Type B pancreatic cell (in vitro differentiated cells): ENCODE measurements at regions not wholly inside any gene's neighbourhood (a gene's known extent, or its start where the extent isn't known, plus 50 kb on each side); places are given as distances from the start of the nearest gene placed in this dataset.

Experiments used
- DNase-seq: peaks from one replicate; pipeline ENCODE4 v3.0.0; 2021; ENCODE audit warnings: mixed read lengths; ENCODE audit not compliant: unreplicated experiment; ENCODE audit errors: extremely low spot score
- H3K27ac Mint-ChIP-seq: 2 replicates; pipeline ENCODE4 v1.8.0; 2021; ENCODE audit warnings: mild to moderate bottlenecking, mixed read lengths
- H3K27me3 Mint-ChIP-seq: 2 replicates; pipeline ENCODE4 v1.8.0; 2021; ENCODE audit warnings: mixed read lengths
- H3K36me3 Mint-ChIP-seq: 2 replicates; pipeline ENCODE4 v1.8.0; 2021; ENCODE audit warnings: mixed read lengths
- H3K4me1 Mint-ChIP-seq: one replicate; pipeline ENCODE4 v1.8.0; 2021; ENCODE audit warnings: mixed read lengths; ENCODE audit not compliant: unreplicated experiment
- H3K4me3 Mint-ChIP-seq: 2 replicates; pipeline ENCODE4 v1.8.0; 2021; ENCODE audit warnings: mild to moderate bottlenecking, mixed read lengths
- H3K9me3 Mint-ChIP-seq: 2 replicates; pipeline ENCODE4 v1.8.0; 2021; ENCODE audit warnings: mixed read lengths
- CTCF ChIP-seq: fragments of 200-600 bp; sonication (generic); conservative IDR thresholded peaks from 2 replicates; pipeline ENCODE4 v1.5.0; 2021; ENCODE audit warnings: antibody characterized with exemption, mild to moderate bottlenecking

GRCh38 chr13:37382146-37382545 is 216.4 kb downstream of the POSTN start:
- no peaks in the 10 kb centered on the region for H3K27me3 Mint-ChIP-seq
- H3K4me3 Mint-ChIP-seq = no peak overlapping the region
- no peaks in the 10 kb centered on the region for H3K36me3 Mint-ChIP-seq
- no peaks in the 10 kb centered on the region for H3K9me3 Mint-ChIP-seq
- H3K27ac Mint-ChIP-seq = no peak overlapping the region
- no peak for TF ChIP-seq CTCF
- DNase-seq = no peak
- H3K4me1 Mint-ChIP-seq = no peaks in the 10 kb centered on the region

- no peaks in the 10 kb centered on the region for H3K9me3 Mint-ChIP-seq
- H3K27me3 Mint-ChIP-seq = no peaks in the 10 kb centered on the region
- no peak for TF ChIP-seq CTCF
- DNase-seq = no peak
- no peak overlapping the region for H3K27ac Mint-ChIP-seq
- H3K36me3 Mint-ChIP-seq = no peaks in the 10 kb centered on the region
- no peak overlapping the region for H3K4me3 Mint-ChIP-seq
- no peaks in the 10 kb centered on the region for H3K4me1 Mint-ChIP-seq
Observed at GRCh38 chr13:37381502-37381901, 217.1 kb downstream of the POSTN start.

- H3K4me1 Mint-ChIP-seq = no peaks in the 10 kb centered on the region
- H3K36me3 Mint-ChIP-seq = no peaks in the 10 kb centered on the region
- H3K27ac Mint-ChIP-seq = no peak overlapping the region
- TF ChIP-seq CTCF = no peak
- no peaks in the 10 kb centered on the region for H3K9me3 Mint-ChIP-seq
- no peak for DNase-seq
- H3K4me3 Mint-ChIP-seq = no peak overlapping the region
- no peaks in the 10 kb centered on the region for H3K27me3 Mint-ChIP-seq
Observed at GRCh38 chr13:37379841-37380240, 218.7 kb downstream of the POSTN start.

GRCh38 chr13:37375724-37376123 is 222.8 kb downstream of the POSTN start:
- H3K9me3 Mint-ChIP-seq = no peaks in the 10 kb centered on the region
- H3K27me3 Mint-ChIP-seq = no peaks in the 10 kb centered on the region
- no peak for TF ChIP-seq CTCF
- no peak overlapping the region for H3K27ac Mint-ChIP-seq
- no peak for DNase-seq
- no peak overlapping the region for H3K4me3 Mint-ChIP-seq
- no peaks in the 10 kb centered on the region for H3K36me3 Mint-ChIP-seq
- H3K4me1 Mint-ChIP-seq = no peaks in the 10 kb centered on the region

- H3K27ac Mint-ChIP-seq = no peak overlapping the region
- H3K9me3 Mint-ChIP-seq = no peaks in the 10 kb centered on the region
Observed at GRCh38 chr13:37375071-37375470, 223.5 kb downstream of the POSTN start.

More at GRCh38 chr13:37375071-37375470, 223.5 kb downstream of the POSTN start:
- Mint-ChIP-seq H3K36me3 (no peaks in the 10 kb centered on the region), H3K4me1 (no peaks in the 10 kb centered on the region), H3K27me3 (no peaks in the 10 kb centered on the region), H3K4me3 (no peak overlapping the region)
- TF ChIP-seq CTCF = no peak
- no peak for DNase-seq
